GM18505 (cell line): ENCODE measurements at regions not wholly inside any gene's neighbourhood (a gene's known extent, or its start where the extent isn't known, plus 50 kb on each side); places are given as distances from the start of the nearest gene placed in this dataset.

Source experiments
- ATAC-seq: cut with Tn5 transposase; IDR thresholded peaks from one replicate; pipeline ENCODE4 v1.9.1; 2021; ENCODE audit not compliant: unreplicated experiment
- POLR2A ChIP-seq: IDR thresholded peaks from 4 replicates; pipeline ENCODE4 v1.6.1; 2011; ENCODE audit warnings: borderline replicate concordance; ENCODE audit not compliant: insufficient read depth, insufficient read length; ENCODE audit errors: extremely low read depth

DNA sequence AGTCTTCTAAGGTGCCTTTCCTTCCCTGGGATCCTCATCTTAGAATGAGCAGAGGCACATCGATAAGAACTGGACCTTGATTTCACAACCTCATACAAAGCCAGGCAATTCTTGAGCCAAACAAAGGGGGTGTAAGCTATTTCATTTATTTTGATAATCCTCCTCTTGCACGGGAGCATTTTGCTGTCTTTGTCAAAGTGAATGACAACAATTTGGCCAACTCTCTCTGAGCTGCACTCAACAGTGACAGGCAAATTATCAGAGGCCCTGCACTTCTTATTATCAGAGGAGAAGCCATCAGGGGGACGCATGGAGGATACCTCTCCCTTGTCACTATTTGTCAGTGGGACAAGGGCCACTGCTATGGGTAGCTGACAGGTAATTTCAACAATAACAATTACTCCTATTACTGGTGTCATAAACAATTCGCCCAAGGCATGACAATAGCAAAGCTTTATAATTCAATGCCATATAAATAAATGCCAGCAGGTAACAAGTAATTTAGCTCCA, 260.4 kb downstream of the MEIS1 start:
- no peak for TF ChIP-seq POLR2A
- ATAC-seq: no peak

GRCh38 chr2:66696374-66696773, 261.4 kb downstream of the MEIS1 start:
- no peak for ATAC-seq
- no peak for TF ChIP-seq POLR2A

DNA sequence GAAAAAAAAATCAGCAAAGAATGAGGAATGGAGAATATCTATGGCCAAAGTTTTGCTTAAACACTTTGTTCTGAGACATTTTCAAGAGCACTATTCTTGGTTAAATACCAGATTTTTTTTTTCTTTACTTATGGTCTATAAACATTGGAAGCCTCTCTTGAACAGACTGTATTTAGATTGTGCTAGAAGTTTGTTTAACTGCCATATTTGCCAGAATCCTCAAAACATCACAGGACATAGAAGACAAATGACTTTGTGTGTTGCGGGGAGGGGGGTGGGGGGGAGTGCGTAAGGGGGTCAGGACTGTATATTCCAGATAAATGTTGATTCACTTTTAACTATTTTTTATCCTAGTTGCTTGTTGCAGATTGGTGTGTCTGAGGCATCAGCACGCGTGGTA, 262.0 kb downstream of the MEIS1 start:
- no peak for ATAC-seq
- TF ChIP-seq POLR2A: no peak

- no peak for ATAC-seq
- TF ChIP-seq POLR2A: no peak
Measured at GRCh38 chr2:66697366-66697765, 262.4 kb downstream of the MEIS1 start.

DNA sequence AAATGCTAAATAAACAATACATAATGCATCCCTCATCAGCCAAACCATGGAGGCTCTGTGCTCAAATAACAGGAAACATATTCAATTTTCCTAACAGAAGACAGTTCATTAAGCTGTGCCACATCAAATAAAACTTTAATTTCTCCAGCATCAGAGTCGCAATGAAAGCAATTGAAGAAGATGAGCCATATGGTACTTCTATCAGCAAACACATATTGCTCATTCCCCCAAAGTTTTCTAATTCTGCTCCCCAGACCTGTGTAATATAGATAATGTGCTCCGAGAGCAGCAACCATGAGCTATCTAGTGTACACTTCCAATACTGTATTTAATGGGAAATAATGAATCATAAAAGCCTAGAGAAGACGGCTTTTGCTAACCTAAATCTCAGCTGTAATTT, 263.2 kb downstream of the MEIS1 start:
- no peak for ATAC-seq
- TF ChIP-seq POLR2A: no peak

DNA sequence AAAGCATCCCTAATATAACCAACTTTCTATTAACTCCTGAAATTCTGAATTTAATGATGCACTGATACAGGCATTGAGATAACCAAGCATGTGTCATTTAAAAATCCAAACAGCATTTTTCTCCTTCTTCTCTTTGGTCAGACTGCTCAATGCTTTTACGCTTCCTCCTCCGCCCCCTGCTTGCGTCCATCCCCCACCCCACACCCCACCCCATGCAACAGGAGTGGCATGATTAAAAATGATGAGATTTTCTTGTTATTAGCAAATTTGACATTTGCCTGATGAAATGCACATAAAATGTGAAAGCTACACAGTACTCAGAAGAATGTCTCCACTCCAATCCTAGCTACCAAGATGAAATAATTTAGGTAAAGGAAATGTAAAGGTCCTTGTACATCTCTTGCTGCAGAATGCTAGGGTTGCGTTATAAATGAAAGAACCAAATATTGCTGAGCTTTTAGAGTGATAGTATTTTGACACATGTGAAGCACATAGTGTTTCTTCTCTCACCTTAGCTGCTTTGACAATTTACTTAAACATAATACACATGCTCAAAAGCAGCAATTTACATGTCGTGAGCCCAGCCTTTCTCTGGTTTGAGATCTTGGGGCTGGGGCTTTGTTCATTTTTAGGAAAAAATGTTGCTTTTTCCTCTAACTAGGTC, 263.8 kb downstream of the MEIS1 start:
- no peak for ATAC-seq
- no peak for TF ChIP-seq POLR2A

DNA sequence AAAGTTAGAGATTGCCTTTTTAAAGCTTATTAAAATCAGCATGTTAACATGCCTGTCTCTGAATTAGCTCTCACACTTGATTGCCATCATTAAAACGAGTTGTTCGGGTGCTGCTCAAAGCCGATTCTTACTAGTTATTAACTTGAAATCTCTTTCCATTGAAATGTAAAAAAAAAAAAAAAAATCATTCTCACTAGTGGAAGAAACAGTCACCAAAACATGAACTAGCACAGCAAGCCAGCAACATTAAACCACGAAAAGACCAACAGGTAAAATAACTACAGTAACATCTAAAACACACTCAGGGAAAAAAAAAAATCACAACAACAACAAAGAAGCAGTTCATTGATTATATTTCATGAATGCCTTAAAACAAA, 264.5 kb downstream of the MEIS1 start:
- no peak for ATAC-seq
- no peak for TF ChIP-seq POLR2A

DNA sequence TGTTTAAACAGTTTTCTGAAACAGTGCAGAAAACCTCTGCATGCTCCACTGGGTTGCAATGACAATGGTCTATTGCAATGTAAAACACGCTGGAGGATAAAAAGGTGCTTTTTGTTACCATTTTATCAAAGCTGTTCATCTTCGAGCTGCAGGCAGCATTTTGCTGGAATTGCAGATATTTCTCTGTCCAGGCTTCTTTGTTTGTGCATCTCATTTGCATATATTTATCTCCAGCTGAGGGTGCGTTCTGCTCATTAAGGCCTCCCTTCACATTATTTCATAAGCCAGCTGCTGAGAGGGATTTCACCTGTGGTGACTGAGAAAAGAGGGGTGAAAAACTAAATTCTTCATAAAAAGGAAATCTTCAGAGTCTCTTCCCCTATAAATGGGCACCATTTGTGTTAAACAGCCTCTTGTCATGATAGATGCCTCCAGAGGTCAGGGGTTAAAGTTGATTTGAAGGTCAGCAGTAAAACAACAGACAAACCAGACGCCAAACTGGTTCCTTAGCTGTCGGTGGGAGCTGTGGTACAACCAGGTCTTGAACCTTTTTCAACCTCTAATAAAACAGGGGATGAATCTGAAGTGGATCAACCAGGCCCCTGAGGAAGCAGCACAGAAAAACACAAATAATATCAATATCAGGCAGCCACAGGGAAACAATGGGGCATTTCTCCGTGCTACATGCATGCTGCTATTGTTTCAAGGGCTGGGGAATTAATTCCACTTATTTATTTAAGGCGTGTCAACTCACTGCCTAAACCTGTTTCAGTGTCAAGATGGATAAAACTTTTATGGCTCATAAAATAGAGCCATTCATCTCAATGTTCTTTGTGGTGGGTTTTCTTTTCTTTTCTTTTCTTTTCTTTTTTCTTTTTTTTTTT, 265.1 kb downstream of the MEIS1 start:
- ATAC-seq: no peak
- TF ChIP-seq POLR2A: no peak

- no peak for TF ChIP-seq POLR2A
- ATAC-seq: no peak
Measured at GRCh38 chr2:66700677-66701066, 265.7 kb downstream of the MEIS1 start.

GRCh38 chr2:66701251-66701650, 266.3 kb downstream of the MEIS1 start:
- TF ChIP-seq POLR2A: no peak
- ATAC-seq: no peak

DNA sequence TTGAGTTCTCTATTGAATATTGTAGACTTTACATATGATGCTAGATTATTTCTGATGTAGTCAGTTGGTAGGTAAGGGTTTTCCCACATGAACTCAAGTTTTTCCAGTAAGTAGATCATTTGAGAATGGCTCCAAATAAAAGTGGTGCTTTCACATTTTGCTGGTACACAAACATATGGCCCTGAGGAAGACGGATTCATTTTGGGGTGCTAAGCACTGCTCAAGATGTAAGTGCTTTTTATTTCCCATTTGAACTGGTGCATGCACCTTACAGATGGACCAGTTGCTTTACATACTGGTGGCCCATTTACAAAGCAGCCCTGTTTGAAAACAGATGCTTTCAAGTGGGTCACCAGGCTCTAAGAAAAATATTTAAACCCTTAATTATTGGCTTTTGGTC, 266.7 kb downstream of the MEIS1 start:
- no peak for ATAC-seq
- no peak for TF ChIP-seq POLR2A

DNA sequence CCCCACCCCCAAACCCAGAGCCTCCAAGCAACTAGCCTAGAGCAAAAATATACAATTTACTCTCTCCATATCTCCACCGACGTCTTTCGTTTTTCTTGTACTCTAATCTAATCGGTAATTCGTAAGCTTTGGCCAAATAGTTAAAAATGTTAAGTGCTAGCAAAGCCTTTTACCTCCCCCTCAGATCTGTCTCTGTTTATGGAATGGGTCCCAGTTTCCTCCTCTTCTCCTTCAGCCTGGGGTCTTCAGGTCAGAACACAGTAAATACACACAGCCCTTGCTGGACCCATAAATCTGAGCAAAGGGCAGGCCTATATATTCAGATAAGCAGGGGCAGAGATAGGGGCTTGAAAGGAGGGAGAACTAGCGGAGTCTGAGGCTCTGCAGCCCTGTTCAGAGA, 267.4 kb downstream of the MEIS1 start:
- no peak for ATAC-seq
- TF ChIP-seq POLR2A: no peak

DNA sequence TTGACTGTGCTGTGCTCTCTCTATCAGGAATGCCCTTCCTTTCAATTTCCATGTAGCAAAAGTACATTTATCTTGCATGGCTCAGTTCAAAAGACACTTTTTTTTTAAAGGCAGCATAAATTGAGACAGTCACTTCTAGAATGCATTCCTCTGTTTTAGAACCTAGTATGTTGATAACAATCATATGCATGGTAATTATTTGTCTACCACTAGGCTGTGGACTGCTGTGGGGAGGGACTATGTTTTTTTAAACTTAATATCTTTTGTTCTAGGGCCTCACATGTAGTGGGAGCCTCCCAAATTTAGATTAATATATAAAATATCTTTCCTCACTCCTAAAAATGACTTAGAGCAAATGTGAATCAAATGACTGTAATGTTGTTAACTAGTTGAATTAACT, 269.9 kb downstream of the MEIS1 start:
- TF ChIP-seq POLR2A: no peak
- ATAC-seq: no peak

- no peak for TF ChIP-seq POLR2A
- ATAC-seq: no peak
Measured at GRCh38 chr2:66714610-66715009, 279.7 kb downstream of the MEIS1 start.
